Common myeloid progenitor, CD34-positive (primary cell): ENCODE measurements at regions not wholly inside any gene's neighbourhood (a gene's known extent, or its start where the extent isn't known, plus 50 kb on each side); places are given as distances from the start of the nearest gene placed in this dataset.

ENCODE experiments used
- CTCF ChIA-PET: fragments of 350-600 bp; sonication (Branson Sonifier 250); formaldehyde crosslinking; loops from one replicate; lab custom pipeline; 2021; ENCODE audit warnings: antibody characterized with exemption; lab: Charles Lee
- POLR2A ChIA-PET: fragments of 350-600 bp; sonication (Branson Sonifier 250); formaldehyde crosslinking; loops from one replicate; lab custom pipeline; 2021; ENCODE audit warnings: antibody characterized with exemption; lab: Charles Lee
- DNase-seq, 3 donors: peaks; one replicate each; pipeline versions ENCODE4 v3.0.0 to v3.0.0-alpha.2; 2013
- H3K27ac ChIP-seq, 2 experiments: 1 replicate in 1 of 2; 2 replicates in 1 of 2; pipeline ENCODE4 v1.7.0; 2013; ENCODE audit warnings: inconsistent platforms in 2 of 2, low read length in 2 of 2, mild to moderate bottlenecking in 2 of 2, low read depth in 1 of 2, moderate library complexity in 1 of 2; ENCODE audit not compliant: severe bottlenecking in 2 of 2, insufficient read depth in 1 of 2, poor library complexity in 1 of 2
- H3K27me3 ChIP-seq, 5 experiments: replicated peaks in 2 of 5; 1 replicate in 3 of 5; 2 replicates in 2 of 5; pipeline versions ENCODE4 v1.6.1 to v1.7.0; 2013; ENCODE audit warnings: low read length in 4 of 5, mild to moderate bottlenecking in 2 of 5, moderate library complexity in 2 of 5, inconsistent platforms in 1 of 5; ENCODE audit not compliant: insufficient read depth in 5 of 5, control insufficient read depth in 4 of 5
- H3K36me3 ChIP-seq, 4 experiments: 1 replicate in 2 of 4; 2 replicates in 2 of 4; pipeline versions ENCODE4 v1.6.1 to v1.7.0; 2013; ENCODE audit warnings: low read length in 3 of 4, control low read depth in 1 of 4, mild to moderate bottlenecking in 1 of 4; ENCODE audit not compliant: control insufficient read depth in 4 of 4, insufficient read depth in 4 of 4
- H3K4me1 ChIP-seq, 4 experiments: 1 replicate in 3 of 4; 2 replicates in 1 of 4; pipeline versions ENCODE4 v1.6.1 to v1.7.1; 2013; ENCODE audit warnings: low read length in 3 of 4, mild to moderate bottlenecking in 3 of 4, control low read depth in 1 of 4, inconsistent platforms in 1 of 4, moderate library complexity in 1 of 4; ENCODE audit not compliant: control insufficient read depth in 4 of 4, insufficient read depth in 4 of 4; ENCODE audit errors: control extremely low read depth in 1 of 4
- H3K4me3 ChIP-seq, 7 experiments: 1 replicate in 4 of 7; 2 replicates in 3 of 7; pipeline versions ENCODE4 v1.5.1 to v1.7.0; 2013; ENCODE audit warnings: mild to moderate bottlenecking in 7 of 7, low read length in 6 of 7, moderate library complexity in 6 of 7, inconsistent platforms in 2 of 7, low read depth in 2 of 7, control low read depth in 1 of 7; ENCODE audit not compliant: insufficient read depth in 4 of 7, control insufficient read depth in 1 of 7; ENCODE audit errors: extremely low read depth in 1 of 7
- H3K9me3 ChIP-seq, 5 experiments: 1 replicate in 4 of 5; 2 replicates in 1 of 5; pipeline versions ENCODE4 v1.6.1 to v1.7.1; 2013; ENCODE audit warnings: low read length in 4 of 5, mild to moderate bottlenecking in 2 of 5, inconsistent platforms in 1 of 5, low read depth in 1 of 5, moderate library complexity in 1 of 5; ENCODE audit not compliant: control insufficient read depth in 4 of 5, insufficient read depth in 2 of 5; ENCODE audit errors: control extremely low read depth in 1 of 5
- WGBS: methylation state at CpG from one replicate; pipeline ENCODE4 v1.1.5; 2013; ENCODE audit not compliant: insufficient coverage; 5-methylcytosine and 5-hydroxymethylcytosine counted together

DNA sequence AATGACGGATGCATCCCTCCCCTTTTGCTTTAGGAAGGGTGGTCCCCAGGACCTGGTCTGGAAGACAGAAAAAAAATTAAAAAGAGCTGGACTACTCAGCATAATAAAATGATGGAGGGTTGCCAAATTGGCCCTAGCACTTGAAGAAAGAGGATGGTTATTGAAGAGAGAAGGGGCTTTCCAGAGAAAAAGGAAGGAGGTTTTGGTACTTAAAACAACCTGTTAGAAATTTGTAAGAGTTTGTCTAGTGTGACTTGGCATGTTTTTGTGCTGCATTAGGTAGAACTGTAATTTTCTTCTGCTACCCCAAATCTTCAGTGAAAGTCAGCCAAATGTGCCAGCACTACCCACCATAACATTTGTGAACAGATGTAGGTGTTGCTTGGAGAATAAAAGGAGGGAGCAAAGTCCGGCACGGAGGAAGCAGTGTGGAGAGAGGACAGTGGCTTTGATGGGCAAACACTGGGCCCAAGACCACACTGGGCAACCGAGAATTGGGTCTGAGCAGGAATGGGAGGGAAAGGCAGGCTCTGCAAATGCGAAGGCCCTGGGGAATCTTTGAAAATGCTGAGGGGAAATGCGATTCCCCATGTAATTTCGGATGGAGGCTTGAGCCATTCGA lies 160.9 kb downstream of the QRSL1 start:
- H3K27ac ChIP-seq = no peak overlapping the region
- H3K9me3 ChIP-seq = no peaks in the 10 kb centered on the region
- 96% methylated on average over 8 of the region's 8 CpGs for WGBS
- POLR2A ChIA-PET = no interaction called here
- no peaks in the 10 kb centered on the region for H3K36me3 ChIP-seq
- no peaks in the 10 kb centered on the region for H3K4me1 ChIP-seq
- DNase-seq = peak in 2 of 3 donors; percentile 13 to 28
- peaks cover 0 to 3% (median 0%) of the 10 kb centered on the region in 5 experiments for H3K27me3 ChIP-seq
- CTCF ChIA-PET = no interaction called here
- H3K4me3 ChIP-seq = no peak overlapping the region

DNA sequence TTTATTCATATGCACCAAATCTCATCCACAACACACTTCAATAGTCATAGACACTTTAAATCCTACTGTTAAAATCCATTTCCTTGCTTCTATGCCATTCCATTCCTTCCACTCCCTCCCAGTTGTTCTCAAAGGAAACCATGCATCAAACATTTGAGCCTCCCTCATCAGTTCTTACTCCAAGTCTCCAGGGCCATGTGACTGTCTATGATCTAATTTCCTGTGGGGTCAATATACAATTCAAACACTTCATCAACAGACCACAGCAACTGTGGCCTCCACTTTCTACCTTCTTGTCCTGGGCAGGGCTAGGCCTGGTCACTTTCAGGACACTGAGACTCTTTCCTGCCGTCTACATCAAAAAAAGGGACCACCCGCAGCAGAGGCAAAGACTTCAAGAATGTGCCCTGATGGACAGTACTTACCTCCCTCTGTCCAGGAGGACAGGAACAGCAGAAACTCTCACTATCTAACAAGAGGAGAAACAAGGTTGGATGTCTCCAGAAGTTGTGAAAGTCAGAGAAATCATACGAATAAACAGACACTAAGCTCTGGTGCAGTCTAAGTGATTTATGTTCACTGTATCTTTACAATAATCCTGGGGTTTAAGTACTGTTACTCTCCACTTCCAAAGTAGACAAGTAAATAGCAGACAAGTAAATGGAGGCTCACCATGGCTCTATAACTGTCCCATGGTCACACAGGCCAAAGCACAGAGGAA lies 160.2 kb downstream of the QRSL1 start:
- H3K9me3 ChIP-seq = no peaks in the 10 kb centered on the region
- peaks cover 0 to 3% (median 0%) of the 10 kb centered on the region in 5 experiments for H3K27me3 ChIP-seq
- H3K36me3 ChIP-seq = no peaks in the 10 kb centered on the region
- WGBS = 100% methylated on average over 1 of the region's 3 CpGs
- H3K27ac ChIP-seq = no peak overlapping the region
- H3K4me1 ChIP-seq = no peaks in the 10 kb centered on the region
- CTCF ChIA-PET = no interaction called here
- POLR2A ChIA-PET = no interaction called here
- no peak for DNase-seq
- no peak overlapping the region for H3K4me3 ChIP-seq

DNA sequence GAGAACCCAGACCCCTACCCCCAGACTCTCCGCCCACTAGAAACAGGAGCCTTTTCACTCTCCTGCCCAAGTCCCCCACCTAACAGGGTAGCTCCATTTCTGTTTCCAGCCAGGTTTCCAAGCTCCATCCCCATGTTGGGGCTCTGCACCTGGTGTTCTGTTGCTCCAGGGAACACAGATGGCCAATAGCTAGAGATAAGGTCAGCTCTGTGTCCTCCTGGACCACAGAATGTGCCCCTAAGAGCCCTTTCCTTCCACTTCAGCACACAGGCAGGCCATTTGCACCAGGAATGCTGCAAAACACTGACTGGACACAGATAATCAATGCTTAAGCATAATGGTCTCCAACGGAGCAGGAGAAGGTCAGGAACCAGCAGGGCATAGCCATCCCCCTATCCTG lies 159.4 kb downstream of the QRSL1 start:
- CTCF ChIA-PET = no interaction called here
- H3K4me3 ChIP-seq = no peak overlapping the region
- H3K9me3 ChIP-seq = no peaks in the 10 kb centered on the region
- no peaks in the 10 kb centered on the region for H3K36me3 ChIP-seq
- no peaks in the 10 kb centered on the region for H3K4me1 ChIP-seq
- no peak for DNase-seq
- POLR2A ChIA-PET = no interaction called here
- WGBS = 100% methylated on average over 2 of the region's 2 CpGs
- no peak overlapping the region for H3K27ac ChIP-seq
- H3K27me3 ChIP-seq = peaks cover 0 to 3% (median 0%) of the 10 kb centered on the region in 5 experiments

DNA sequence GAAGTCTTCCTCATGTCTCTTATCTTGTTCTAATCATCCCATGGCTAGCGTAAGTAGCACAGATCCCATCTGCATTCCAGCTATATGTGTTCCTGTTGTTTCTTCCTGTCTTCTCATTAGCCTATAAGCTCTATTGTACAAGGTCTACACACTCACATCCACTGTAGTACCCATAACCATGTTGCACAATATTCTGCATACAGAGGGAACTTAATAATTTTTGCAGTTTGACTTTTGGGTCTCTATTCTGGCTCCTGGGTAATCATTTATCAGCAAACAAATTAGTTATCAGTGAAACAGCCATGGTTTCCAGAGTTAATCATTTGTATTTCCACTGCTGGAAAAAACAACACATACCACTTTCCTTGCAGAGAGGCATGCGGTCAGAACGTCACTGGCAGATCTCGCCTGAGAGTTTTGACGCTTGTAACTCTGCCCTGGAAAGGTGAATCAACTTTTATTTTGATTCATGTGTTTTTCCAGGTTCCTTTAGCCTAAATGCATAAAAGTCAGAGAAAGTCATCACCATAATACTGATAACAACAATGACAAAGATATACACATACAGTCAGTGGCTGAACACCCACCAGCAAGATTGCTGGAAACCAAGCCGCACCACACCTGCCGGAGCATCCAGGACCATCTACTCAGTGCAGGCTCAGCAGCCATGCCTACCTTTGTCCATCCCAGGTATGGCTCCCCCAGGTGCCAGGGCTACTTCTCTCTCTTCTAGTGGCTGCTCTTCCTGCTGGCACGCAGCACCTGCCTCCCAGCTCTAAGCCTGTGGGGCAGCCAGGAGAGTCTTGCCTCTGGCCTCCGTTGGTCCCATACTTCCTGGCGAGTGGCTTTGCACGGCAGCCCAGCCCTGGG lies 158.2 kb downstream of the QRSL1 start:
- Histone ChIP-seq H3K4me3 (no peak overlapping the region), H3K36me3 (no peaks in the 10 kb centered on the region), H3K4me1 (no peaks in the 10 kb centered on the region), H3K27ac (no peak overlapping the region), H3K27me3 (peaks cover 0 to 7% (median 0%) of the 10 kb centered on the region in 5 experiments), H3K9me3 (no peaks in the 10 kb centered on the region)
- no peak for DNase-seq
- CTCF ChIA-PET = no interaction called here
- WGBS = 95% methylated on average over 9 of the region's 11 CpGs
- POLR2A ChIA-PET = no interaction called here

DNA sequence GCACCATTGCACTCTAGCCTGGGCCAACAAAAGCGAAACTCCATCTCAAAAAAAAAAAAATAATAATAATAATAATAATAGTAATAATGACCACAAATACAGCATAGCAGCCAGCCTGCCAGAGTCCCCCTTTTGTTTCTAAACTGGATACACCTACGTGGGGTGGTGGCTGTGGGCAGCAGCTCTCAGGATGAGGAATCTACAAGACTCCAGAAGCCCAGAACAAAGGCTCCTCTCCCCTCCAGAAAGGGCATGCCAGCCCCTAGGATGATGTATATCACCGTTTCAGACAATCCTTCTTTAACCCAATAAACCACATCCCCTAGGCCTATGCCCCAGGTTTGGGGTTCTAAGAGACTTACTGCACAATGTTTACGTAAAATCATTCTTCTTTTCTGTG lies 155.9 kb downstream of the QRSL1 start:
- ChIA-PET CTCF (interaction anchor here (1.3 kb wide), 1 partner anchor 29 kb away, joined by 3 read pairs; no protein-coding TSS in a partner anchor), POLR2A (no interaction called here)
- no peak for DNase-seq
- no peaks in the 10 kb centered on the region for H3K36me3 ChIP-seq
- peaks cover 0 to 7% (median 0%) of the 10 kb centered on the region in 5 experiments for H3K27me3 ChIP-seq
- H3K9me3 ChIP-seq = peaks cover 0 to 3% (median 0%) of the 10 kb centered on the region in 5 experiments
- no peak overlapping the region for H3K4me3 ChIP-seq
- 57% methylated on average over 3 of the region's 4 CpGs for WGBS
- no peaks in the 10 kb centered on the region for H3K4me1 ChIP-seq
- no peak overlapping the region for H3K27ac ChIP-seq

DNA sequence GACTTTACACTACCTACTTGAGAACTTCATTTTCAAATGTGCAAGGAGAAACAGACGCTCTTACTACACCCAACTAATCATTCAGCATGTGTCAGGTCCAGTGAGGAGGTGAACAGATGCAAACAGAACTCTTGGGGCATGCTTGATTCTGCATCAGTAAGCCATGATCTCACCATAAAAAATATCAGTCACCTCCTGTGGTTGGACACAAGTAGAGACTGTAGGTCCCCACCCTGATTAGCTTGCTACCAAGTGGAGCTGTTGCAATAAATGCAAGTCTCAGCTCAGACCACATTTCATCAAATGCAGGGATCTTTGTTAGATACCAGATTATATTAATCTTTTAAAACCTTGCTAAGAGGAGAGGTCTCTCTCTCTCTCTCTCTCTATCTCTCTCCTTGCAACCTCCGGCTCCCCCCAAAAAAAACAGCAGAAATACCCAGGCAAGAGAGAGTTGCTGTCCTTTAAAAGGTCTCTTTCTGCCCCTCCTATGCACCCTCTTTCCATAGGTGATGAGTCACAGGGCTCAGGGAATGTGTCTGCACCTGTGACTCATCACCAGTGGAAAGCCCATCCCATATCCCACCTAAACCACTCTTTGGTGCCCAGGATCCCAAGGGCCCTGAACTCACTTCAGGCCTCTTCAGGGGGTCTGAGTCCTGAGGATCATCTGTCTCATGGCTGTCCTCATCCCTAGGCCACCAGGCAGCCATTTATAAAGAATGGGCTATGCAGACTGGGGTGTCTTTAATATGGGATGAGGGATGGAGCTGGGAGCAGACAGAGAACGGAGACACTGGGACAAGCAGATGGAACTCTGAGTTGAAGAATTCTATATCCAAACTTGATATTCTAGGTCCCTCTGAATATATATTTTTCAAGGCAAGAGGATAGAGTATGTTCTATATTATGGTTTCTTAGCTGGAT lies 154.5 kb downstream of the QRSL1 start:
- Histone ChIP-seq H3K9me3 (peaks cover 0 to 3% (median 3%) of the 10 kb centered on the region in 5 experiments), H3K4me1 (no peaks in the 10 kb centered on the region), H3K4me3 (no peak overlapping the region), H3K27ac (no peak overlapping the region), H3K36me3 (no peaks in the 10 kb centered on the region), H3K27me3 (peaks cover 0 to 7% (median 0%) of the 10 kb centered on the region in 5 experiments)
- CTCF ChIA-PET = no interaction called here
- 100% methylated on average over 2 of the region's 3 CpGs for WGBS
- POLR2A ChIA-PET = no interaction called here
- DNase-seq = no peak
